Uterus (tissue), 3 donors: ENCODE measurements at regions not wholly inside any gene's neighbourhood (a gene's known extent, or its start where the extent isn't known, plus 50 kb on each side); places are given as distances from the start of the nearest gene placed in this dataset.

ENCODE experiments used
- DNase-seq, 2 donors: peaks; one replicate each; pipeline ENCODE4 v3.0.0-alpha.2; 2019 to 2020
- H3K27ac ChIP-seq, 2 donors: fragments of 200-600 bp; sonication (generic); 1 replicate in 1 of 2; 2 replicates in 1 of 2; pipeline ENCODE4 v1.5.1; 2016 to 2018
- H3K27me3 ChIP-seq, 2 donors: fragments of 200-600 bp; sonication (generic); one replicate each; pipeline ENCODE4 v1.5.1; 2018 to 2019; ENCODE audit warnings: control low read depth in 1 of 2
- H3K36me3 ChIP-seq, 2 donors: fragments of 200-600 bp; sonication (generic); one replicate each; pipeline ENCODE4 v1.5.1; 2019; ENCODE audit warnings: control low read depth in 1 of 2
- H3K4me1 ChIP-seq, 2 donors: fragments of 200-600 bp; sonication (generic); one replicate each; pipeline ENCODE4 v1.5.1; 2018 to 2019; ENCODE audit warnings: control low read depth in 1 of 2
- H3K4me3 ChIP-seq, 2 donors: fragments of 200-600 bp; sonication (generic); 1 replicate in 1 of 2; 2 replicates in 1 of 2; pipeline ENCODE4 v1.5.1; 2018 to 2019; ENCODE audit warnings: mild to moderate bottlenecking in 1 of 2
- H3K9me3 ChIP-seq, 2 donors: fragments of 200-600 bp; sonication (generic); one replicate each; pipeline ENCODE4 v1.5.1; 2019; ENCODE audit warnings: control low read depth in 1 of 2
- CTCF ChIP-seq, 4 experiments: fragments of 200-600 bp in 2 of 4; fragments of 450-650 bp in 2 of 4; sonication (generic) in 2 of 4; IDR thresholded peaks; one replicate each; pipeline ENCODE4 v1.5.1; 2016 to 2019; ENCODE audit warnings: antibody characterized with exemption in 4 of 4, mild to moderate bottlenecking in 2 of 4, moderate library complexity in 1 of 4
- POLR2A ChIP-seq, 2 donors: fragments of 450-650 bp; IDR thresholded peaks; one replicate each; pipeline ENCODE4 v1.6.1; 2016; ENCODE audit warnings: antibody characterized with exemption in 2 of 2, mild to moderate bottlenecking in 1 of 2, moderate library complexity in 1 of 2
- intact Hi-C: fragments of 100-400 bp; cut with DNase I; formaldehyde crosslinking; loops from one replicate; pipeline ENCODE4 v1.15.1; 2023; ENCODE audit warnings: low total_unique reads
- donor health status: DM: yes; HTN: yes; CAD: no.

- Histone ChIP-seq H3K27me3 (no peaks in the 10 kb centered on the region), H3K9me3 (no peaks in the 10 kb centered on the region), H3K36me3 (no peaks in the 10 kb centered on the region), H3K4me3 (no peak overlapping the region), H3K4me1 (no peaks in the 10 kb centered on the region), H3K27ac (no peak overlapping the region)
- TF ChIP-seq POLR2A (IDR thresholded peaks at IDR 0.05), result no peak
- no peak for TF ChIP-seq CTCF (IDR thresholded peaks at IDR 0.05)
- intact Hi-C loops, result no loop called here
- no peak for DNase-seq
Observed at GRCh38 chr6:99867026-99867425, 127.0 kb downstream of the MCHR2 start.

DNA sequence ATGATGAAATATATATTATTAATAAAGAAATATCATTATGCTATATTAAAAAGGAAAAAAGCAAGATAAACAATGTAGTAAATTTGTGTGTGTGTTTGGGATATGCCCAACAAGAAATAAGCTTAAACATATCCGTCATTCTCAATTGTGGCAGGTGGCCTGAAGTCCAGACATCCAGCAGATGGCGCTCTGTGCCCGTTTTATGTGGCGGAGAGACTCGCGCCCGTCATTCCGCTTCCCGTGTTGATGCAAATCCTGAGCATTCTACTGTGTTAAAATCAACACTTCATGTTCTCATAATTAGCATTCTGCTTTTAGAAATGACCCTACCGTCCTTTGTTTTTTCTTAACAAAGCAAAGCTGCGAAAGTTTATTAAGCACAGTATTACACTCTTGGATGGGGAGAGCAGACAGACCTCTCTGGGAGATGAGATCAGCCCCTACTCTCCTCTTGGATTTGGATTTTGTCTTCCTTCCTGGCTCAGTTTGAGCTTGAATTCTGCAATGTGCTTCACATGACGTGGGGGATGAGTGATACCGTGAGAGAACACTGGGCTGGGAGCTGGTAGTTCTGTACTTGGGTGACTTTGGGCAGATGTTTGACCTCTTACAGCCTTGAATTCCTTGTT, 125.8 kb downstream of the MCHR2 start:
- no peaks in the 10 kb centered on the region for H3K36me3 ChIP-seq
- no peak overlapping the region for H3K4me3 ChIP-seq
- no peak overlapping the region for H3K27ac ChIP-seq
- H3K9me3 ChIP-seq, result no peaks in the 10 kb centered on the region
- DNase-seq, result peak; percentile 21 to 38
- intact Hi-C loops, result no loop called here
- no peaks in the 10 kb centered on the region for H3K4me1 ChIP-seq
- no peak for TF ChIP-seq POLR2A (IDR thresholded peaks at IDR 0.05)
- peak; percentile 38 to 58 (median 52) for TF ChIP-seq CTCF (IDR thresholded peaks at IDR 0.05)
- H3K27me3 ChIP-seq, result no peaks in the 10 kb centered on the region
